CD4-positive, CD25-positive, alpha-beta regulatory T cell (primary cell): ENCODE measurements at regions not wholly inside any gene's neighbourhood (a gene's known extent, or its start where the extent isn't known, plus 50 kb on each side); places are given as distances from the start of the nearest gene placed in this dataset.

Experiments
- ATAC-seq, 2 donors: fragments of 150-1000 bp; cut with Tn5 transposase; one replicate each; pipeline ENCODE4 v1.10.0; 2021; ENCODE audit warnings: low read depth in 2 of 2, moderate number of reproducible peaks in 2 of 2, moderate library complexity in 1 of 2
- DNase-seq, 3 donors: peaks; one replicate each; pipeline versions ENCODE4 v3.0.0 to v3.0.0-alpha.2; 2012 to 2022; ENCODE audit warnings: mixed read lengths in 1 of 3
- H3K27ac ChIP-seq: one replicate; pipeline ENCODE4 v1.7.0; 2013; ENCODE audit warnings: mild to moderate bottlenecking, low read length; ENCODE audit not compliant: insufficient read depth, poor library complexity, severe bottlenecking
- H3K27me3 ChIP-seq: one replicate; pipeline ENCODE4 v1.7.0; 2013; ENCODE audit warnings: low read length; ENCODE audit not compliant: control insufficient read depth, insufficient read depth
- H3K36me3 ChIP-seq: one replicate; pipeline ENCODE4 v1.7.0; 2013; ENCODE audit warnings: mild to moderate bottlenecking, low read length, moderate library complexity; ENCODE audit not compliant: control insufficient read depth, insufficient read depth
- H3K4me1 ChIP-seq: 2 replicates; pipeline ENCODE4 v1.7.0; 2013; ENCODE audit warnings: mild to moderate bottlenecking, low read length; ENCODE audit not compliant: insufficient read depth, control insufficient read depth, poor library complexity, severe bottlenecking
- H3K4me3 ChIP-seq: one replicate; pipeline ENCODE4 v1.7.0; 2013; ENCODE audit warnings: low read depth, mild to moderate bottlenecking, low read length, moderate library complexity
- H3K9me3 ChIP-seq, 2 experiments: 1 replicate in 1 of 2; 2 replicates in 1 of 2; pipeline ENCODE4 v1.7.0; 2013; ENCODE audit warnings: low read length in 2 of 2, mild to moderate bottlenecking in 1 of 2, moderate library complexity in 1 of 2; ENCODE audit not compliant: control insufficient read depth in 2 of 2
- H3K27ac Mint-ChIP-seq, 3 donors: one replicate each; pipeline ENCODE4 v1.8.0; 2020 to 2022; ENCODE audit warnings: mild to moderate bottlenecking in 3 of 3, mixed read lengths in 3 of 3, moderate library complexity in 2 of 3
- H3K27me3 Mint-ChIP-seq: one replicate; pipeline ENCODE4 v1.8.0; 2022; ENCODE audit warnings: mild to moderate bottlenecking, mixed read lengths
- H3K36me3 Mint-ChIP-seq: one replicate; pipeline ENCODE4 v1.8.0; 2020; ENCODE audit warnings: mixed read lengths
- H3K4me1 Mint-ChIP-seq, 4 donors: one replicate each; pipeline ENCODE4 v1.8.0; 2020 to 2022; ENCODE audit warnings: mixed read lengths in 4 of 4, mild to moderate bottlenecking in 1 of 4
- H3K4me3 Mint-ChIP-seq, 4 donors: one replicate each; pipeline ENCODE4 v1.8.0; 2020 to 2022; ENCODE audit warnings: mild to moderate bottlenecking in 4 of 4, mixed read lengths in 4 of 4, moderate library complexity in 3 of 4
- H3K9me3 Mint-ChIP-seq, 7 donors: one replicate each; pipeline ENCODE4 v1.8.0; 2020 to 2022; ENCODE audit warnings: mixed read lengths in 7 of 7, mild to moderate bottlenecking in 3 of 7, moderate library complexity in 2 of 7

DNA sequence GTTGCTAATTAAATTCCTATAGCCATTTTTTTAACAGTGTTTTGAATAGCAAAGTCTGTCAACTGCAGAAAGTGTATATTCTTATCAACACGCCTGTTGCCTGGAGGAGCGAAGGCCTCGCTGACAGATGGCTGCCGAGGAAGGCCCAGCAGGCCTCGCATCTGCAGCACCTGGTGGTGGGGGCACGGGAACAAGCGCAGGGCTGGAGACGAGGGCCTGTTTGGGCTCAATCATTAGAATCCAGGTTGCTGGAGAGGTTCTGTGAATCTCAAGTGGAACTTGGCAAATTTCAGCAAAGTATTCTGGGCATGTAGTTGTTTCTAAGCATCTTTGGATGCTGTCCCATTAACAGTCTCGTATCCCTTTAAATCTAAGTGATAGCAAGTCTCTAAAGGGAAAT lies 66.1 kb upstream of the FAM204A start:
- Histone ChIP-seq H3K27ac (no peak overlapping the region), H3K36me3 (no peaks in the 10 kb centered on the region), H3K4me3 (no peak overlapping the region), H3K27me3 (no peaks in the 10 kb centered on the region), H3K9me3 (no peaks in the 10 kb centered on the region), H3K4me1 (no peaks in the 10 kb centered on the region)
- H3K9me3 Mint-ChIP-seq, result no peaks in the 10 kb centered on the region
- no peak overlapping the region for H3K4me3 Mint-ChIP-seq
- peak overlapping the region in 1 of 3 donors; percentile 40 for H3K27ac Mint-ChIP-seq
- no peak for ATAC-seq
- H3K27me3 Mint-ChIP-seq, result peaks cover 11% of the 10 kb centered on the region
- H3K36me3 Mint-ChIP-seq, result no peaks in the 10 kb centered on the region
- no peaks in the 10 kb centered on the region for H3K4me1 Mint-ChIP-seq
- no peak for DNase-seq

DNA sequence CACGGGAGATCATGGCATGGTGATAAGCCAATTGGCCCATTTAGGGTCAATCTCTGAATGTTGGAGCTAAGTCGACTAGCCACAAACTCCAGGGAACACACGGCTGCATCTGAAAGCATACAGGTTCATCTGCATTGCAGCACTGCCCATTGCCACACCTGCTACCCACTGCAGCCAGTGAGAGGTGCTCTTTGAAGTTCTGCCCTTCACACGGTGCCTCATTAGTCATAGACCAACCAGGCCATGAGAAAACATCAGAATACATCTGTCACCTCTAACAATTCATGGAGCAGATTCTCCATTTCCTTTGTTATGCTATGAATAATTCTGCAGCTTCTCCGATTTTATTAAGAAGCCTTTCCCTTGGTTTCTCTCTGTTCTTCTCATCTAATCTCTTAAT lies 65.7 kb upstream of the FAM204A start:
- no peaks in the 10 kb centered on the region for H3K4me1 Mint-ChIP-seq
- Histone ChIP-seq H3K4me3 (no peak overlapping the region), H3K27ac (no peak overlapping the region), H3K4me1 (no peaks in the 10 kb centered on the region), H3K9me3 (no peaks in the 10 kb centered on the region), H3K27me3 (no peaks in the 10 kb centered on the region), H3K36me3 (no peaks in the 10 kb centered on the region)
- peaks cover 8% of the 10 kb centered on the region for H3K27me3 Mint-ChIP-seq
- H3K27ac Mint-ChIP-seq, result peak overlapping the region in 1 of 3 donors; percentile 40
- no peak for ATAC-seq
- no peaks in the 10 kb centered on the region for H3K9me3 Mint-ChIP-seq
- no peaks in the 10 kb centered on the region for H3K36me3 Mint-ChIP-seq
- no peak overlapping the region for H3K4me3 Mint-ChIP-seq
- no peak for DNase-seq

DNA sequence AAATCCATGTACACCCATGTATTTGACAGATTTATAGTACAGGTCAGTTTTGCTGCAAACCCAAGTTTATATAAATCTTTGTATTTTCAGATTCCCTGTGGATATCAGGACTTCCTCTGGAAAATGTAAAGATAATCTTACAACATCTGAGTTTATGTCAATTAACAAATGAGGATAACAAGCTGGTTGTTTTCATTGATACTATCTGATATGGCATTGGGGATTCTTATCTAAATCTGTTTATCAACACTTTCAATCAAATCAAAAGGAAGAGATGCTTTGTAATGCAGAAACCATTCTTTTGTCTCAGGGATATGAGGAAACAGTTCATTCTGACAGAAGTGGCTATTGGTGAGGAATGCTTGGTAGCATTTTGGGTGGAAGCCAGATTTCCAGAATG lies 64.9 kb upstream of the FAM204A start:
- Histone ChIP-seq H3K4me3 (no peak overlapping the region), H3K27ac (no peak overlapping the region), H3K4me1 (no peaks in the 10 kb centered on the region), H3K9me3 (no peaks in the 10 kb centered on the region), H3K36me3 (no peaks in the 10 kb centered on the region), H3K27me3 (no peaks in the 10 kb centered on the region)
- no peaks in the 10 kb centered on the region for H3K36me3 Mint-ChIP-seq
- peaks cover 6% of the 10 kb centered on the region for H3K27me3 Mint-ChIP-seq
- ATAC-seq, result no peak
- H3K27ac Mint-ChIP-seq, result no peak overlapping the region
- H3K4me3 Mint-ChIP-seq, result no peak overlapping the region
- no peaks in the 10 kb centered on the region for H3K9me3 Mint-ChIP-seq
- no peak for DNase-seq
- H3K4me1 Mint-ChIP-seq, result no peaks in the 10 kb centered on the region

DNA sequence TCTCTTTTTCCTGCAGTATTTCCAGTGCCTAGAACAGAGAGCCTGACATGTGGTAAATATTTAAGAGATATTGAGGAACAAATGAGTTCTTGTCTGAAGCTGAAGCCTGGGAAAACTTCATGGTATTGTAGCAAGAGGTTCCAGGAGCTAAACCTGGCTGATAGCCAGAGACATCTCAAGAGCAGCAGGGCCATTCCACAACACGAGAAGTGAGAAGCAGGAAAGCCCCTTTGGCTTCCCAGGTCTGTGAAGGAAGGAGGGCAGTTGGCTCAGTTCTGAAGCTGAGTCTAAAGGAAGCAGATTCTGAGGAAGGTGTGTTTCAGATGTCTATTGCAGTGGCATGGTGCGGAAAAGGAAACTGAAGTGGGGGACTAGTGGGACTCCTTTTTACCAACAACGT lies 63.8 kb upstream of the FAM204A start:
- Mint-ChIP-seq H3K36me3 (no peaks in the 10 kb centered on the region), H3K4me1 (no peaks in the 10 kb centered on the region), H3K9me3 (no peaks in the 10 kb centered on the region), H3K27me3 (peaks cover 6% of the 10 kb centered on the region), H3K27ac (no peak overlapping the region), H3K4me3 (no peak overlapping the region)
- no peaks in the 10 kb centered on the region for H3K9me3 ChIP-seq
- no peak overlapping the region for H3K27ac ChIP-seq
- H3K36me3 ChIP-seq, result no peaks in the 10 kb centered on the region
- no peaks in the 10 kb centered on the region for H3K27me3 ChIP-seq
- no peaks in the 10 kb centered on the region for H3K4me1 ChIP-seq
- no peak for DNase-seq
- ATAC-seq, result no peak
- no peak overlapping the region for H3K4me3 ChIP-seq

DNA sequence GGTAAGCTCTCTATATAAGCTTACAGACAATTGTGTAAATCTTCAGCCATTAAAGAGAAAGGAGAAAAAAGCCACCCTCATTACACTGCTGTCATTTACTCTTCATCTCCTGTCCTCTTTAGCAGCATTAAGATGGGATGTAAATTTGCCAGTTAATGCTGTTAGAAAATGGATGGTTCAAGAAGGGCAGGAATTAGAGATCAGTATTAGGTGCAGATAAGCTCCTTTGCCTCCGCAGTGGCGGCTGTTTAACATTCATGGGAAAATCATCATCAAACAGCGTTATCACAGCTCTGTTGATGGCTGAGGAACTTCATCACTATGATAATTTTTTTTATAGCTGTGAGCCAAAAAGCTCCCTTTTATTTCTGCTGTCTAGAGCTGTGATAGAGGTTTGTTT lies 61.8 kb upstream of the FAM204A start:
- H3K27ac ChIP-seq, result no peak overlapping the region
- no peaks in the 10 kb centered on the region for H3K36me3 ChIP-seq
- Mint-ChIP-seq H3K4me3 (no peak overlapping the region), H3K9me3 (no peaks in the 10 kb centered on the region), H3K27me3 (peaks cover 6% of the 10 kb centered on the region), H3K36me3 (no peaks in the 10 kb centered on the region), H3K4me1 (no peaks in the 10 kb centered on the region), H3K27ac (no peak overlapping the region)
- DNase-seq (no peak), ATAC-seq (no peak)
- H3K4me1 ChIP-seq, result no peaks in the 10 kb centered on the region
- H3K27me3 ChIP-seq, result no peaks in the 10 kb centered on the region
- H3K4me3 ChIP-seq, result no peak overlapping the region
- H3K9me3 ChIP-seq, result no peaks in the 10 kb centered on the region

DNA sequence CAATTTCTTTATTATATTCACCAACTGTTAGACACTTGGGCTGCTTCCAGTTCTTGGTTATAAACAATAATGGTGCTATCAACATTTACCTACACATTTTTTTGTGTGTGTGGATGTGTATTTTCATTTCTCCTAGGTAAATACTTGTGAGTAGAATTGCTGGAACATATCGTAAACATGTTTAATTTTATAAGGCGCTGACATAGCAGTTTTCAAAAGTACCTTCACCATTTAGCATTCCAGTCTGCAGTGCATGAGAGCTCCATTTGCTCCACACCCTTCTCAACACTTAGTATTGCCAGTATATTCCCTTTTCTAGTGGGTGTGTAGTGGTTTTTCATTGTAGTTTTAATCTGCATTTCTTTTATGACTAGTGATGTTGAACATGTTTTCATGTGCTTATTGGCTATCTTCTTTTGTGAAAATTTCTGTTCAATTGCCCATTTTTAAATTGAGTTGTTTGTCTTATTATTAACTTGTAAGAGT lies 59.6 kb upstream of the FAM204A start:
- Mint-ChIP-seq H3K9me3 (peaks cover 0 to 2% (median 0%) of the 10 kb centered on the region in 7 donors), H3K4me3 (no peak overlapping the region), H3K27me3 (peaks cover 6% of the 10 kb centered on the region), H3K36me3 (no peaks in the 10 kb centered on the region), H3K4me1 (no peaks in the 10 kb centered on the region), H3K27ac (no peak overlapping the region)
- DNase-seq, result no peak
- Histone ChIP-seq H3K36me3 (no peaks in the 10 kb centered on the region), H3K27me3 (no peaks in the 10 kb centered on the region), H3K9me3 (no peaks in the 10 kb centered on the region), H3K4me1 (no peaks in the 10 kb centered on the region), H3K4me3 (no peak overlapping the region), H3K27ac (no peak overlapping the region)
- no peak for ATAC-seq

DNA sequence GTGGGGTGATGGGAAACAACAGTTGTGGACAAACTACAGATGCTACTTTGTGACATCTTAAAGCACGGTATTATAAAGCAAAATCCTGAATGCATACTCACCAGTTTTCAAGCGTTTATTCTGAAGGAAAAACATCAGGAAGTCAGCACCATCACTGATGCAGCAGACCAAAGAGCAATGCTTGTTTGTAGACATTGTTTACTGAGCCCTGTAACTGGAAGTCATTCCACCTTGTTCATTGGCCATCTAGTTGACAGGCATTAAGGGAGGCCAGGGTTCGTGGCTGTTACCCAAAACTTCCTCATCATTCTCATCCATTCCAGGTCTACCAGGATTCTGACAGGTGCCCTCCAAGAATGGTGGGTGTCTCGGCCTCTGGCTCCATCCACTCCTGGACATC lies 55.3 kb upstream of the FAM204A start:
- ATAC-seq (no peak), DNase-seq (no peak)
- Mint-ChIP-seq H3K9me3 (peaks cover 0 to 2% (median 0%) of the 10 kb centered on the region in 7 donors), H3K27me3 (peaks cover 11% of the 10 kb centered on the region), H3K27ac (no peak overlapping the region), H3K36me3 (no peaks in the 10 kb centered on the region), H3K4me3 (no peak overlapping the region), H3K4me1 (peaks cover 0 to 9% (median 7%) of the 10 kb centered on the region in 4 donors)
- no peaks in the 10 kb centered on the region for H3K4me1 ChIP-seq
- no peak overlapping the region for H3K4me3 ChIP-seq
- H3K27me3 ChIP-seq, result no peaks in the 10 kb centered on the region
- no peak overlapping the region for H3K27ac ChIP-seq
- H3K9me3 ChIP-seq, result no peaks in the 10 kb centered on the region
- H3K36me3 ChIP-seq, result no peaks in the 10 kb centered on the region

DNA sequence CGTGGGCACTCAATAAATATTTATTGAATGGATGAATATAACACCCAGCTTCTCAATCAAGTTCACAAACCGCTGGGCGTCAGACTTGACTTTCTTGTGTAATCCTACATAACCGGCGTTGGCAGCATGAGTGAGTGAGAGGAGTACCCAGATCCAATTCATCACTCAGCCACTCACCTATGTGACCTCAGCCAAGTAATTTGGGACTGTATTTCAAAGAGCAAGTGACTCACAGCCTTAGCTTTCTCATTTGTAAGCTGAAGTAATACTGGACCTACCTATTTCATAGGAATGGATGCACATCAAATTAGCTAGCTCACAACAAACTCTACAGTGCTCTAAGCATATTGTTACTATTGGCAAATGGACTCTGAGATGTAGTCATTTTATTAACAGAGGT lies 53.8 kb upstream of the FAM204A start:
- Histone ChIP-seq H3K4me3 (no peak overlapping the region), H3K9me3 (no peaks in the 10 kb centered on the region), H3K4me1 (no peaks in the 10 kb centered on the region), H3K27me3 (no peaks in the 10 kb centered on the region), H3K36me3 (no peaks in the 10 kb centered on the region), H3K27ac (no peak overlapping the region)
- peaks cover 0 to 2% (median 0%) of the 10 kb centered on the region in 7 donors for H3K9me3 Mint-ChIP-seq
- no peak for DNase-seq
- no peaks in the 10 kb centered on the region for H3K36me3 Mint-ChIP-seq
- no peak overlapping the region for H3K27ac Mint-ChIP-seq
- H3K4me3 Mint-ChIP-seq, result no peak overlapping the region
- H3K4me1 Mint-ChIP-seq, result peaks cover 0 to 9% (median 7%) of the 10 kb centered on the region in 4 donors
- no peak for ATAC-seq
- H3K27me3 Mint-ChIP-seq, result peaks cover 11% of the 10 kb centered on the region
